ENCODE measurements at regions not wholly inside any gene's neighbourhood (a gene's known extent, or its start where the extent isn't known, plus 50 kb on each side); places are given as distances from the start of the nearest gene placed in this dataset.

- no peak for DNase-seq
Measured at GRCh38 chr10:130994191-130994590, 317.3 kb downstream of the TCERG1L start.

DNA sequence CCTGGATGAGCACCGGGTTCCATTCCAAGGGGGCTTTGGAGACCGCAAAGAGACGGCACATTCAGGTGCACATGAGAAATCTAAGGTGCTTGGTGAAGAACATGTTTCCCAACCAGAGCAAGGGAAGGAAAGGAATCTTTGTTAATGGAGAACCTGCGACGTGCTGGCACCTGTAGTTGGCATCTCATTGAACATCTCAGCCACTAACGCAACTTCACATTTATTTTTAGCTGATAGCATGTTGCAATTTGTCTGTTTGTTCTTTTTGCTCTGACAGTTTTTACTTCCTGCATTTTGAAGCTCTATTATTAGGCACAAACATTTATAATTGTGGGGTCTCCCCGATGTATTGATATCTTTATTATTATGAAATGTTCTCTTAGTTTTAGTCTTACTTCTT lies 316.7 kb downstream of the TCERG1L start:
- DNase-seq, result no peak

GRCh38 chr10:130997267-130998045 lies 314.1 kb downstream of the TCERG1L start:
- DNase-seq, result no peak

DNA sequence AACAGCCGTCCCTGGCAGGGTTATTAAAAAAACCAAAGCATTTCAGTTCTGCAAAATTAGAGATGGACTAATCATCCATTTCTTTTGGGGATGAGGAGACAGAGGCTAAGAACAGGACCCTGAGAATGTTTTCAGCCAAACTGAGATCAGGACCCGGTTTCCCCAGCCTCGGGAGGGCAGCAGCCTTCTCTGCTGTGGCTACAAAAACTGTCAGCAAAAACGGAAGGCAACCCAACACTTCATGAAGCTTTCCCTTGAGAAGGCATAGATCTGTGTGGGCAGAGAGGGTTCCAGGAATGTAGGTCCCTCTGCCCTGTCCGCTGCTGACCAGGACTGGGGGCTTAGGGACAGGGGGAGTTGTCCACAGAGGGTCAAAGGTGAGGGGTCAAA lies 313.5 kb downstream of the TCERG1L start:
- no peak for DNase-seq

GRCh38 chr10:130998642-130999041 lies 312.9 kb downstream of the TCERG1L start:
- DNase-seq, result no peak

- no peak for DNase-seq
Measured at GRCh38 chr10:130999376-131000202, 311.9 kb downstream of the TCERG1L start.

- DNase-seq, result no peak
Measured at GRCh38 chr10:131000244-131000643, 311.3 kb downstream of the TCERG1L start.

- no peak for DNase-seq
Measured at GRCh38 chr10:131000743-131001142, 310.8 kb downstream of the TCERG1L start.

- DNase-seq, result no peak
Measured at GRCh38 chr10:131001438-131001837, 310.1 kb downstream of the TCERG1L start.

DNA sequence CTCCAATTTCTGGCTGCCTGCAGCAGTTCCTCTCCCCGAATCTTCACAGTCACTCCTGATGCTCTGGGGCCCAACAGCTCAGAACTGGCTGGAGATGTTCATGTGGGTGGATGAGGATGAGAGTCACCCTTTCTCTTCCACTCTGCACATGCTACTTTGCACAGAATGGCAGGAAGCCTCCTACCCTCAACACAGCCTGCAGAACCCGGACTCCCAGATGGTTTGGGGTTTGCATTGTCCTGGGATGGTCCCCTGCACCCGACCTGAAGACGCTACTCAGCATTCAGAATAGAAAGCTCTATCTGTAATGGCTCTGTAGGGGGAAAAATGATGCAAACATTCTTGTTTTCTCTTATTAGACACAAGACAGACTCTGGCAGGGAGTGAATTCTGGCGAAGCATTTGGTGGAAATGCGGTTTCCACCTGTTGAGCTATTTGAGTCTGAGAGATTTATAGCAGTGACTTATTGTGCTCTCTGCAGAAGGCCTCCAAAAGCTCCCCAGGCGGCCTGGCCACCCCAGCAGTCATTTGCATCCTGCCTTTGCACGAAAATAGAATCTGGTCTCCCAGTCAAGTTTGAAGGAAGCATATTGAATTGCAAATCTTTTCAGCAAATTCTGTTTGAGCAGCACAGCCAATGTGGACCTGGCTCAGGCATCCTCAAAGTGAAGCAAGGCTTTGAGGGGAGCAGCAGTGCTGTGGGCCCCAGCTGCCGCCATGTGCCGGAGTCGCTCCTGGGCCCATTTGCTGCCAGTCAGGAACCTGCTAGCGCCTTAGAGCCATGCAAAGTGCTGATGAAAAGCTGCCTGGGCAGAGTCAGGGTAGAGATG lies 309.3 kb downstream of the TCERG1L start:
- no peak for DNase-seq

- no peak for DNase-seq
Measured at GRCh38 chr10:131003455-131003854, 308.1 kb downstream of the TCERG1L start.

GRCh38 chr10:131004276-131004675 lies 307.2 kb downstream of the TCERG1L start:
- DNase-seq, result no peak

GRCh38 chr10:131006458-131007256 lies 304.9 kb downstream of the TCERG1L start:
- DNase-seq, result no peak

DNA sequence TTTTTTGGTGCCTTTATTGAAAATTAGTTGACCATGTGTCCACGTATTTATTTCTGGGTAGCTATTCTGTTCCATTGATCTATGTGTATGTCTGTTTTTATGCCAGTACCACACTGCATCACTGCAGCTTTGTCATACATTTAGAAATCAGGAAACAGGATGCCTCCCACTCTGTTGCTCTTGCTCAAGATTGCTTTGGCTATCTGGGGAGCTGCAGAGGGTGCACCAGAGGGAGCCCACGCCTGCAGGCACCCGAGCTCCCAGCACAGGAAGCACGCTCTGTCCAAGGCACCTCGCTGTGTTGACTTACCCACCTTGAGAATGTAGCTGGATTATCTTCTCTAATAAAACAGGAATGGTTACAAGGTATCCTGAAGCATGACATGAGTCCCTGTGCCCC lies 301.7 kb downstream of the TCERG1L start:
- DNase-seq, result no peak

GRCh38 chr10:131010965-131011575 lies 300.5 kb downstream of the TCERG1L start:
- no peak for DNase-seq

GRCh38 chr10:131011936-131012640 lies 299.4 kb downstream of the TCERG1L start:
- DNase-seq, result no peak

DNA sequence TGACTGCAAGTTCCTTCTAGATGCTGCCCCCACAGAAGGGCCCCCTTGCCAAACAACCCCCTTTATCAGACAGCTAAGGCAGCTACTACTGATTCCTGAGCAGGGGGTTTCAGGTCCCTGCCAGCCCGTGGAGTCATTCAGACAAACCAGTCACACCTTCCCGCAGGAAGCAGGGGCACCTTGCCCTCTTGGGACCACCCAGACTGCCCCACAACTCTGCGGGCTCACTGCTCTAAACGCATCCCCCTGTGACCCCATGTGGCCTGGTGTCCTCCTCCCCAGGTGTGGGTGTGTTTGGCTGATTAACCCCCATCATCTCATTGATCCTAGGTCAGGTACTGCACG lies 298.9 kb downstream of the TCERG1L start:
- no peak for DNase-seq

DNA sequence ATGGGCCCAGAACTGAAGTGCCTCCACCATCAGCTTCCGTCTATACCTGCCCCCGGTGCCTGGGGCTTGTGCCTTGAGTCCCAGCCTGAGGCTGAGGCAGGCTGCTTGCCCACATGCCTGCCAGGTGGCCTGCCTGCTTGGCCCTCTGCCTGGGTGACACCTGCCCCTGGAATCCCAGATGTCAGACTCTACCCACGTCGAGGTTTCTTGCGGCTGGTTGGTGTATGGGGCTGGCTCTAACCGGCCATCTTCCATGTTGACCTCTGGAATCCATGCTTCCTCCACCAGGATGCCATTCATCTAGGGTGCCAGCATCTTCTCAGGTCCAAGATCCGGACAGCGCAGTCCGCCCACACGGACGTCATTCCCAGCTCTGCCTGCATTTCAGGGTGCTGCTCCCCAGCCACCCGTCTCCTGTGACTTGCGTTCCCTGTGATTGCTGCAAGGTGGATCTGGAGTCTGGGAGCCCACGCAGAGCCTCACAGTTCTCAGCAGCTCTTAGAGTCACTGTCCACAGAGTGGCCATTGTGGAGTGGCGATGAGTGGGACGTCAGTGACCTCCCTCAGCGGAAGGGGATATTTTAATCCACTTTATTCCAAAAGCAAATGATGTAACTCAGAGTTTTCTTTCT lies 298.1 kb downstream of the TCERG1L start:
- DNase-seq, result no peak

DNA sequence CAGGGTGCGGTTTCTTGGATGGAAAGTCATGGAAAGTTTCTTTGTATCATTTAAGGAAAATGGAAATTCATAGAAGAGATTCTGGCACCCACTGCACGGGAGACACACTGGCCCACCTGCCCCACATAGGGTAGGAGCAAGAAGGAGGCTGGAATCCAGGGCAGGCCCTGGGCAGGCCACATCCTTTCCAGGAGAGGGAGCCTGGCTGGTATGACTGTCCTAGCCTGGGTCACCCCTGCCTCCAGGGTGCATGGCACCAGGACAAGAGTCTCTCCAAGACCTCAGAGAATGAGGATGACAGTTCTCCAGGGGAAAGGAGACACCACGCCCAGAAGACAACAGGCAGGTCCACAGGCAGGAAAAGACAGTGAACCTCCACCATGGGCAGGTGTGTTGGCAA lies 297.2 kb downstream of the TCERG1L start:
- DNase-seq, result no peak

GRCh38 chr10:131015271-131015670 lies 296.2 kb downstream of the TCERG1L start:
- DNase-seq, result no peak
